ENCODE measurements at regions not wholly inside any gene's neighbourhood (a gene's known extent, or its start where the extent isn't known, plus 50 kb on each side); places are given as distances from the start of the nearest gene placed in this dataset.

- TF ChIP-seq POLR2A (IDR thresholded peaks at IDR 0.05; ENCODE audit: low read length) (no peak), GATA1 (IDR thresholded peaks at IDR 0.05; ENCODE audit: low read depth, low read length) (no peak)
These were observed 472.5 kb upstream of the RPS6KA3 start for GRCh38 chrX:20739038-20739745.
